ENCODE measurements at regions not wholly inside any gene's neighbourhood (a gene's known extent, or its start where the extent isn't known, plus 50 kb on each side); places are given as distances from the start of the nearest gene placed in this dataset.

DNA sequence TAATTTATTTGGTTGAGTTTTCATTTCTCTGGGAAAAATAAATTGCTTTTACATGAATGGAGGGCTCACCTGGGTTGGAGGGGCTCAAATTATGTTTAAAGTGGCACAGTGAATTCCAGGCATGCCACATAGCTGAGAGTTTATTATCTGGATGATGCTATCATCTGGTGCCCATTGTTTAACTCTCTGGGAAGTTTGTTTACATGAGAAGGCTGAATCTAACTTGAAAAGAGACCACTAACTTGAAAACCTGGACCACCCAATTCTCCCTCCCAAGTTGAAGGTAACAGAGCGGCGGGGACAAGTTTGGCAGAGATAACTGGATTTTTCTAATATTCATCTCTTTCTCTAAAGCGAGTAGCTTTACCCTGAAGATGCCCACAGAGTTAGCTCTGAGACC is 321.5 kb upstream of the GHITM start:
- Histone ChIP-seq H3K9me2 (replicated peaks; ENCODE audit: low read depth, low read length) (no peaks in the 10 kb centered on the region), H3K4me2 (ENCODE audit: low read depth, low read length, poor library complexity, severe bottlenecking) (no peak overlapping the region), H3F3A (ENCODE audit: low read depth) (no peaks in the 10 kb centered on the region), H3K27me3 (ENCODE audit: insufficient read depth, low read length, poor library complexity, severe bottlenecking) (no peaks in the 10 kb centered on the region), H3K9me3 (ENCODE audit: insufficient read depth, low read depth, low read length) (no peaks in the 10 kb centered on the region), H3K79me2 (ENCODE audit: insufficient read depth, low read length) (no peaks in the 10 kb centered on the region), H3K4me3 (ENCODE audit: low read length, poor library complexity, severe bottlenecking) (no peak overlapping the region), H3K36me3 (ENCODE audit: insufficient read depth, low read length) (no peaks in the 10 kb centered on the region), H4K20me1 (ENCODE audit: insufficient read depth, low read length, poor library complexity, severe bottlenecking) (no peaks in the 10 kb centered on the region), H3K4me1 (ENCODE audit: insufficient read depth, low read length, poor library complexity, severe bottlenecking) (no peaks in the 10 kb centered on the region), H2AFZ (ENCODE audit: low read length) (no peak overlapping the region), H3K9ac (ENCODE audit: low read depth, low read length, poor library complexity, severe bottlenecking) (no peak overlapping the region)
- TF ChIP-seq, protein P1, sequence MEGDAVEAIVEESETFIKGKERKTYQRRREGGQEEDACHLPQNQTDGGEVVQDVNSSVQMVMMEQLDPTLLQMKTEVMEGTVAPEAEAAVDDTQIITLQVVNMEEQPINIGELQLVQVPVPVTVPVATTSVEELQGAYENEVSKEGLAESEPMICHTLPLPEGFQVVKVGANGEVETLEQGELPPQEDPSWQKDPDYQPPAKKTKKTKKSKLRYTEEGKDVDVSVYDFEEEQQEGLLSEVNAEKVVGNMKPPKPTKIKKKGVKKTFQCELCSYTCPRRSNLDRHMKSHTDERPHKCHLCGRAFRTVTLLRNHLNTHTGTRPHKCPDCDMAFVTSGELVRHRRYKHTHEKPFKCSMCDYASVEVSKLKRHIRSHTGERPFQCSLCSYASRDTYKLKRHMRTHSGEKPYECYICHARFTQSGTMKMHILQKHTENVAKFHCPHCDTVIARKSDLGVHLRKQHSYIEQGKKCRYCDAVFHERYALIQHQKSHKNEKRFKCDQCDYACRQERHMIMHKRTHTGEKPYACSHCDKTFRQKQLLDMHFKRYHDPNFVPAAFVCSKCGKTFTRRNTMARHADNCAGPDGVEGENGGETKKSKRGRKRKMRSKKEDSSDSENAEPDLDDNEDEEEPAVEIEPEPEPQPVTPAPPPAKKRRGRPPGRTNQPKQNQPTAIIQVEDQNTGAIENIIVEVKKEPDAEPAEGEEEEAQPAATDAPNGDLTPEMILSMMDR (conservative IDR thresholded peaks at IDR 0.05; ENCODE audit: low read length), result no peak
- TF ChIP-seq EZH2phosphoT487 (IDR thresholded peaks at IDR 0.05; ENCODE audit: borderline replicate concordance), result no peak

DNA sequence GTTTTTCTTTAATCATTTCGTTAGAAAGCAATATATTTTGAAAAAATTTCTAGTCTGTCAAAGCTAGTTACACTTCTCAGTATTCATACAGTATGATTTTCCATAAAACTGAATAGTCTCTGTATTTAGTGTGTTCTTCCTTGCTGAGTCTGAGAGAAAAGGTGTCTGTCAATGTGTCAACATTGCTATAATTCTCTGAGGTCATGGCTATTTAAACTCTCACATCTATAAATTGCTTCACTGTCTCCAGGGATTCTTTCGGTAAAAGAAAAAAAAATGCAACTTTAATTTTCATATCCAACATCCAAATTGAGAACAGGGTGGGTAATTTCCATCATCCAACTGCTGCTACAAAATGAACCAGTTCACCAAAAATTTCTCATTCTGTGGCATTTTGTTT is 319.7 kb upstream of the GHITM start:
- no peak overlapping the region for H3K9ac ChIP-seq (ENCODE audit: low read depth, low read length, poor library complexity, severe bottlenecking)
- no peak for TF ChIP-seq EZH2phosphoT487 (IDR thresholded peaks at IDR 0.05; ENCODE audit: borderline replicate concordance)
- TF ChIP-seq, protein P1 (conservative IDR thresholded peaks at IDR 0.05; ENCODE audit: low read length), result no peak
- no peak overlapping the region for H3K4me3 ChIP-seq (ENCODE audit: low read length, poor library complexity, severe bottlenecking)
- no peaks in the 10 kb centered on the region for H4K20me1 ChIP-seq (ENCODE audit: insufficient read depth, low read length, poor library complexity, severe bottlenecking)
- no peak overlapping the region for H2AFZ ChIP-seq (ENCODE audit: low read length)
- no peaks in the 10 kb centered on the region for H3K4me1 ChIP-seq (ENCODE audit: insufficient read depth, low read length, poor library complexity, severe bottlenecking)
- H3K36me3 ChIP-seq (ENCODE audit: insufficient read depth, low read length), result no peaks in the 10 kb centered on the region
- no peaks in the 10 kb centered on the region for H3K9me3 ChIP-seq (ENCODE audit: insufficient read depth, low read depth, low read length)
- no peak overlapping the region for H3K4me2 ChIP-seq (ENCODE audit: low read depth, low read length, poor library complexity, severe bottlenecking)
- no peaks in the 10 kb centered on the region for H3K79me2 ChIP-seq (ENCODE audit: insufficient read depth, low read length)
- H3K9me2 ChIP-seq (replicated peaks; ENCODE audit: low read depth, low read length), result no peaks in the 10 kb centered on the region
- H3F3A ChIP-seq (ENCODE audit: low read depth), result no peaks in the 10 kb centered on the region
- H3K27me3 ChIP-seq (ENCODE audit: insufficient read depth, low read length, poor library complexity, severe bottlenecking), result no peaks in the 10 kb centered on the region

DNA sequence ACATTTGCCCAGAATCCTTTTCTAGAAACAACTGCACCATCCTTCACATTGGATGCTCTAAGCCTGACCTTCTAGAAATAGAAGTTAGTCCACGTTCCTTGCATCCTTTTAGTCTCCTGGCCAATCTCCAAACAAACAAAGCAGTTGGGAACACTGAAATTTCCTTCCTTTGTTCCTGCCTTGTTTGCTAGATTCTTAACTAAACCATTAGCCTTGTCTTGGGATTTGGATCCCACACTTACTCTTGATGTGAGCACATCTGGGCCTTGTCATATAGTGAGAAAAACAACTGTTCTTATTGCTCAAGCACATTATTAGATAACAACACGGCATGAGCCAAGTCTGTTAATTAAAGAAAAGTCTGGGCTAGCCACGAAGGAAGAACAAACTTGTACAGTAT is 319.3 kb upstream of the GHITM start:
- Histone ChIP-seq H3K9me2 (replicated peaks; ENCODE audit: low read depth, low read length) (no peaks in the 10 kb centered on the region), H4K20me1 (ENCODE audit: insufficient read depth, low read length, poor library complexity, severe bottlenecking) (no peaks in the 10 kb centered on the region), H3K36me3 (ENCODE audit: insufficient read depth, low read length) (no peaks in the 10 kb centered on the region), H3K27me3 (ENCODE audit: insufficient read depth, low read length, poor library complexity, severe bottlenecking) (no peaks in the 10 kb centered on the region), H3F3A (ENCODE audit: low read depth) (no peaks in the 10 kb centered on the region), H3K4me3 (ENCODE audit: low read length, poor library complexity, severe bottlenecking) (no peak overlapping the region), H2AFZ (ENCODE audit: low read length) (no peak overlapping the region), H3K79me2 (ENCODE audit: insufficient read depth, low read length) (no peaks in the 10 kb centered on the region), H3K9ac (ENCODE audit: low read depth, low read length, poor library complexity, severe bottlenecking) (no peak overlapping the region), H3K9me3 (ENCODE audit: insufficient read depth, low read depth, low read length) (no peaks in the 10 kb centered on the region), H3K4me2 (ENCODE audit: low read depth, low read length, poor library complexity, severe bottlenecking) (no peak overlapping the region), H3K4me1 (ENCODE audit: insufficient read depth, low read length, poor library complexity, severe bottlenecking) (no peaks in the 10 kb centered on the region)
- TF ChIP-seq, protein P1 (conservative IDR thresholded peaks at IDR 0.05; ENCODE audit: low read length), result no peak
- TF ChIP-seq EZH2phosphoT487 (IDR thresholded peaks at IDR 0.05; ENCODE audit: borderline replicate concordance), result no peak

Data from Loucy (cell line).